B cell (primary cell): ENCODE measurements at regions not wholly inside any gene's neighbourhood (a gene's known extent, or its start where the extent isn't known, plus 50 kb on each side); places are given as distances from the start of the nearest gene placed in this dataset.

Experiments used
- ATAC-seq: fragments of 200-7000 bp; cut with Tn5 transposase; one replicate; pipeline ENCODE4 v1.10.0; 2021; ENCODE audit warnings: low read depth, mild to moderate bottlenecking, moderate number of reproducible peaks, moderate library complexity
- CTCF ChIA-PET: fragments of 350-600 bp; sonication (Branson Sonifier 250); formaldehyde crosslinking; loops from one replicate; lab custom pipeline; 2021; ENCODE audit warnings: antibody characterized with exemption, inconsistent platforms; lab: Charles Lee
- POLR2A ChIA-PET: fragments of 350-600 bp; sonication (Branson Sonifier 250); formaldehyde crosslinking; loops from one replicate; lab custom pipeline; 2021; ENCODE audit warnings: antibody characterized with exemption; lab: Charles Lee
- DNase-seq: peaks from one replicate; pipeline ENCODE4 v3.0.0; 2013
- H2AFZ ChIP-seq: 2 replicates; pipeline ENCODE4 v1.6.1; 2012; ENCODE audit warnings: mild to moderate bottlenecking, low read depth, low read length; ENCODE audit not compliant: insufficient read depth, poor library complexity, severe bottlenecking
- H3K27ac ChIP-seq, 2 donors: 1 replicate in 1 of 2; 2 replicates in 1 of 2; pipeline ENCODE4 v1.5.1; 2012 to 2013; ENCODE audit warnings: low read length in 2 of 2, mild to moderate bottlenecking in 2 of 2, moderate library complexity in 1 of 2
- H3K27me3 ChIP-seq, 4 experiments: fragments of 200-600 bp in 1 of 4; sonication (generic) in 1 of 4; replicated peaks in 1 of 4; 1 replicate in 2 of 4; 2 replicates in 2 of 4; pipeline versions ENCODE4 v1.6.1 to v1.7.0; 2013 to 2016; ENCODE audit warnings: low read length in 3 of 4, mild to moderate bottlenecking in 2 of 4, mixed read lengths in 1 of 4, moderate library complexity in 1 of 4; ENCODE audit not compliant: insufficient read depth in 4 of 4, control insufficient read depth in 3 of 4; ENCODE audit errors: control extremely low read depth in 1 of 4
- H3K36me3 ChIP-seq, 2 experiments: replicated peaks in 1 of 2; 1 replicate in 1 of 2; 2 replicates in 1 of 2; pipeline versions ENCODE4 v1.6.1 to v1.7.1; 2013; ENCODE audit warnings: low read length in 1 of 2; ENCODE audit not compliant: insufficient read depth in 2 of 2, control insufficient read depth in 1 of 2; ENCODE audit errors: control extremely low read depth in 1 of 2, extremely low read depth in 1 of 2
- H3K4me1 ChIP-seq, 2 donors: fragments of 200-600 bp in 1 of 2; sonication (generic) in 1 of 2; 1 replicate in 1 of 2; 2 replicates in 1 of 2; pipeline versions ENCODE4 v1.5.1 to v1.6.1; 2013 to 2017; ENCODE audit warnings: low read length in 2 of 2; ENCODE audit not compliant: control insufficient read depth in 2 of 2, insufficient read depth in 2 of 2
- H3K4me2 ChIP-seq: replicated peaks from 2 replicates; pipeline ENCODE3; 2012; ENCODE audit warnings: mild to moderate bottlenecking, low read depth, low read length; ENCODE audit not compliant: poor library complexity, severe bottlenecking
- H3K4me3 ChIP-seq, 5 experiments: fragments of 200-600 bp in 1 of 5; sonication (generic) in 1 of 5; 1 replicate in 3 of 5; 2 replicates in 2 of 5; pipeline versions ENCODE4 v1.5.1 to v1.7.0; 2011 to 2016; ENCODE audit warnings: low read length in 4 of 5, mild to moderate bottlenecking in 4 of 5, low read depth in 2 of 5, control low read depth in 1 of 5, moderate library complexity in 1 of 5; ENCODE audit not compliant: insufficient read depth in 1 of 5; ENCODE audit errors: control extremely low read depth in 1 of 5, extremely low read depth in 1 of 5
- H3K79me2 ChIP-seq: fragments of 200-600 bp; sonication (generic); one replicate; pipeline ENCODE4 v1.6.0; 2016; ENCODE audit warnings: low read length; ENCODE audit not compliant: control insufficient read depth, insufficient read depth
- H3K9ac ChIP-seq: fragments of 200-600 bp; sonication (generic); 2 replicates; pipeline ENCODE4 v1.6.1; 2017; ENCODE audit warnings: mild to moderate bottlenecking, low read length, moderate library complexity
- H3K9me3 ChIP-seq, 3 donors: one replicate each; pipeline versions ENCODE4 v1.6.1 to v1.7.1; 2013; ENCODE audit warnings: low read length in 2 of 3; ENCODE audit not compliant: control insufficient read depth in 2 of 3, insufficient read depth in 1 of 3; ENCODE audit errors: control extremely low read depth in 1 of 3
- H4K20me1 ChIP-seq: 2 replicates; pipeline ENCODE4 v1.6.0; 2012; ENCODE audit warnings: mild to moderate bottlenecking, low read length; ENCODE audit not compliant: insufficient read depth, control insufficient read depth, poor library complexity, severe bottlenecking
- H3K27ac Mint-ChIP-seq: one replicate; pipeline ENCODE4 v1.8.0; 2021; ENCODE audit warnings: mixed read lengths
- H3K27me3 Mint-ChIP-seq: one replicate; pipeline ENCODE4 v1.8.0; 2021; ENCODE audit warnings: mixed read lengths
- H3K4me1 Mint-ChIP-seq: one replicate; pipeline ENCODE4 v1.8.0; 2021; ENCODE audit warnings: mixed read lengths
- H3K4me3 Mint-ChIP-seq: one replicate; pipeline ENCODE4 v1.8.0; 2021; ENCODE audit warnings: mixed read lengths
- H3K9me3 Mint-ChIP-seq: one replicate; pipeline ENCODE4 v1.8.0; 2022; ENCODE audit warnings: mixed read lengths; ENCODE audit not compliant: insufficient read depth
- CTCF ChIP-seq: fragments of 200-600 bp; IDR thresholded peaks from one replicate; pipeline ENCODE4 v1.8.0; 2022; ENCODE audit warnings: antibody characterized with exemption, mild to moderate bottlenecking
- EZH2 ChIP-seq: IDR thresholded peaks from 2 replicates; pipeline ENCODE4 v1.6.1; 2012; ENCODE audit warnings: borderline replicate concordance, low read depth, mild to moderate bottlenecking, moderate library complexity, low read length; ENCODE audit not compliant: insufficient read depth, poor library complexity, severe bottlenecking
- WGBS: methylation state at CpG from one replicate; pipeline ENCODE4 v1.1.5; 2013; ENCODE audit warnings: missing lambda C conversion rate; ENCODE audit not compliant: insufficient coverage; 5-methylcytosine and 5-hydroxymethylcytosine counted together
- intact Hi-C: fragments of 100-400 bp; cut with micrococcal nuclease; formaldehyde crosslinking; loops from one replicate; pipeline ENCODE4 v1.10.0; 2022

- WGBS = no CpG with 5 or more reads among the region's 1 CpG
- ChIA-PET POLR2A (no interaction called here), CTCF (no interaction called here)
- no peak overlapping the region for H3K9ac ChIP-seq
- H3K27me3 ChIP-seq = no peaks in the 10 kb centered on the region
- no peak overlapping the region for H3K4me3 ChIP-seq
- H3K4me3 Mint-ChIP-seq = no peak overlapping the region
- no peak overlapping the region for H3K4me2 ChIP-seq
- no peaks in the 10 kb centered on the region for H3K9me3 ChIP-seq
- no peaks in the 10 kb centered on the region for H3K79me2 ChIP-seq
- no peak overlapping the region for H3K27ac Mint-ChIP-seq
- H3K4me1 Mint-ChIP-seq = no peaks in the 10 kb centered on the region
- no peak overlapping the region for H2AFZ ChIP-seq
- H3K27ac ChIP-seq = no peak overlapping the region
- TF ChIP-seq CTCF (no peak), EZH2 (no peak)
- no peaks in the 10 kb centered on the region for H3K4me1 ChIP-seq
- H3K9me3 Mint-ChIP-seq = peaks cover 3% of the 10 kb centered on the region
- H3K36me3 ChIP-seq = no peaks in the 10 kb centered on the region
- H3K27me3 Mint-ChIP-seq = peaks cover 7% of the 10 kb centered on the region
- H4K20me1 ChIP-seq = no peaks in the 10 kb centered on the region
- ATAC-seq = no peak
- no peak for DNase-seq
- intact Hi-C loops = no loop called here
Measured at GRCh38 chr5:111589316-111589715, 77.0 kb upstream of the STARD4 start.

- CTCF ChIA-PET = no interaction called here
Measured at GRCh38 chr5:111587728-111588127, 75.4 kb upstream of the STARD4 start.

More at GRCh38 chr5:111587728-111588127, 75.4 kb upstream of the STARD4 start:
- Histone ChIP-seq H3K36me3 (no peaks in the 10 kb centered on the region), H3K27ac (no peak overlapping the region), H3K79me2 (no peaks in the 10 kb centered on the region), H3K9ac (no peak overlapping the region), H3K27me3 (no peaks in the 10 kb centered on the region), H2AFZ (no peak overlapping the region), H4K20me1 (no peaks in the 10 kb centered on the region), H3K4me2 (no peak overlapping the region), H3K9me3 (no peaks in the 10 kb centered on the region), H3K4me3 (no peak overlapping the region), H3K4me1 (no peaks in the 10 kb centered on the region)
- intact Hi-C loops = no loop called here
- ATAC-seq (no peak), DNase-seq (no peak)
- no peaks in the 10 kb centered on the region for H3K4me1 Mint-ChIP-seq
- TF ChIP-seq CTCF (no peak), EZH2 (no peak)
- H3K27ac Mint-ChIP-seq = no peak overlapping the region
- H3K27me3 Mint-ChIP-seq = peaks cover 7% of the 10 kb centered on the region
- POLR2A ChIA-PET = no interaction called here
- no peak overlapping the region for H3K4me3 Mint-ChIP-seq
- H3K9me3 Mint-ChIP-seq = no peaks in the 10 kb centered on the region
